ENCODE measurements at regions not wholly inside any gene's neighbourhood (a gene's known extent, or its start where the extent isn't known, plus 50 kb on each side); places are given as distances from the start of the nearest gene placed in this dataset.

- DNase-seq (ENCODE audit: low read depth, low spot score) = no peak
- Histone ChIP-seq H3K27ac (no peak overlapping the region), H3K4me3 (no peak overlapping the region), H3K9ac (ENCODE audit: insufficient read length) (no peak overlapping the region), H3K9me3 (ENCODE audit: low read depth, low read length) (no peaks in the 10 kb centered on the region), H3K36me3 (ENCODE audit: insufficient read depth, low read length) (no peaks in the 10 kb centered on the region)
- no peak for TF ChIP-seq FOXP2 (optimal IDR thresholded peaks at IDR 0.05; ENCODE audit: control extremely low read depth, extremely low read length, insufficient read depth)
- no peak for TF ChIP-seq POLR2AphosphoS5 (IDR thresholded peaks at IDR 0.05; ENCODE audit: borderline replicate concordance, low read depth, low read length)
- no peak for TF ChIP-seq EZH2 (IDR thresholded peaks at IDR 0.05)
Measured at GRCh38 chr5:52725065-52725746, 62.5 kb upstream of the ITGA1 start.

- TF ChIP-seq FOXP2 (optimal IDR thresholded peaks at IDR 0.05; ENCODE audit: control extremely low read depth, extremely low read length, insufficient read depth) = no peak
- no peak for TF ChIP-seq POLR2AphosphoS5 (IDR thresholded peaks at IDR 0.05; ENCODE audit: borderline replicate concordance, low read depth, low read length)
- TF ChIP-seq EZH2 (IDR thresholded peaks at IDR 0.05) = no peak
- Histone ChIP-seq H3K9me3 (ENCODE audit: low read depth, low read length) (no peaks in the 10 kb centered on the region), H3K36me3 (ENCODE audit: insufficient read depth, low read length) (no peaks in the 10 kb centered on the region), H3K27ac (no peak overlapping the region), H3K4me3 (no peak overlapping the region), H3K9ac (ENCODE audit: insufficient read length) (no peak overlapping the region)
- DNase-seq (ENCODE audit: low read depth, low spot score) = no peak
Measured at GRCh38 chr5:52725808-52726207, 61.9 kb upstream of the ITGA1 start.

DNA sequence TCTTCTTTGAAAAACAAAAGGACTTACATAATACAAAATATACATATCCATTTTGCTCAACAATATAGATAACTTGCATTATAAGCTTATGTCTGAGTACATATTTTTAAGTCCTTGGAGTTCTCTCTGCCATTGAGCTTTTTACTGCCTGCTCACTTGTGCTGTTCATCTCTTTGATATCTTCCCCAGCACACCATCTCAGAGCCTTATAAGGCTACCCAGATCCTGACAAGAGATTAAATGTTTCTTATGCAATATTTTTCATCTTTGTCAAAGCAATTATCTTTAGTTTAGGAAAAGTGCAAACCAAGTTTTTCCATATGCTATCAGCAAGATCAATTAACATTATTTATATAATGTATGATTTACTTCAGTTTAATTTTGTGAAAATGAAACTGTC, 60.7 kb upstream of the ITGA1 start:
- no peak for TF ChIP-seq FOXP2 (optimal IDR thresholded peaks at IDR 0.05; ENCODE audit: control extremely low read depth, extremely low read length, insufficient read depth)
- no peaks in the 10 kb centered on the region for H3K9me3 ChIP-seq (ENCODE audit: low read depth, low read length)
- no peaks in the 10 kb centered on the region for H3K36me3 ChIP-seq (ENCODE audit: insufficient read depth, low read length)
- no peak overlapping the region for H3K9ac ChIP-seq (ENCODE audit: insufficient read length)
- no peak for DNase-seq (ENCODE audit: low read depth, low spot score)
- no peak overlapping the region for H3K4me3 ChIP-seq
- no peak overlapping the region for H3K27ac ChIP-seq

DNA sequence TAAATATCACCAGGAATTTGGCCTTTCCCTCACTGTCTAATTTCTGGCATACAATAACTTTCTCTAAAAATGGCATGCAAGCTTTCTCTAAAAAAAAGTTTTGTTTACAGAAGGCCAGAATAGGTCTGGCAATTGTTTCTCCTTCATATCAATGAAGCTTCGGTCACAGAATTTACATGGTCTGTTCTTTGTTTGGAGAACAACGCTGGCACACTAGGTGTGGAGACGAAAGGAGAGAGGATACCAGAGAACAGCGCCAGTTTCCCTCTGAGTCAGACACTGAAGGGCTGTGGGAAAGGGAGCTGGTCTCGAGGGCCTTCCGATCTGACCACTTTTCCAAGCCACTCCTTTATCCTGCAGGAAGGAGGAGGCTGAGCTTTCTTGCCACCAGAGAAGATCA, 60.1 kb upstream of the ITGA1 start:
- H3K27ac ChIP-seq = no peak overlapping the region
- no peak for DNase-seq (ENCODE audit: low read depth, low spot score)

DNA sequence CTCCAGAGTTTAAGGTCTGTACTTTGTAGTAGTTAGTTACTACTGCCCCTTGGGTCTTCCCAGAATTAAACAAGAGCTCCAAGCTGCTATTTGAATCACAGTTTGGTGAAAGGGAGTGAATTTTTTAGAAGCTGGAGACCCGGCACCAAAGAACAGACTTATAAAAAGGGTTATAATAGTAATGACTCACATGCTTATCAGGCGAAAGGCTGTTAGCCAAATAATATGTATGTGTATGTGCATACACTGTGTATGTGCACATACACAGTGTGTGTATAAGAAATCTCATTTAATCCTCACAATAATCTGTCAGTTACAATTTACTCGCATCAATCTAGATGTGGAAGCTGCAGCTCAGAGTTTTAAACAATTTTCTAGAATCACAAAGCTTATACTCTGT, 59.5 kb upstream of the ITGA1 start:
- Histone ChIP-seq H3K27ac (no peak overlapping the region), H3K9ac (ENCODE audit: insufficient read length) (no peak overlapping the region)
- TF ChIP-seq POLR2AphosphoS5 (IDR thresholded peaks at IDR 0.05; ENCODE audit: borderline replicate concordance, low read depth, low read length) (no peak), FOXP2 (optimal IDR thresholded peaks at IDR 0.05; ENCODE audit: control extremely low read depth, extremely low read length, insufficient read depth) (no peak), EZH2 (IDR thresholded peaks at IDR 0.05) (no peak)

More for the DNA sequence above, 60.1 kb upstream of the ITGA1 start:
- Histone ChIP-seq H3K9me3 (ENCODE audit: low read depth, low read length) (no peaks in the 10 kb centered on the region), H3K36me3 (ENCODE audit: insufficient read depth, low read length) (no peaks in the 10 kb centered on the region), H3K4me3 (no peak overlapping the region), H3K9ac (ENCODE audit: insufficient read length) (no peak overlapping the region)
- TF ChIP-seq POLR2AphosphoS5 (IDR thresholded peaks at IDR 0.05; ENCODE audit: borderline replicate concordance, low read depth, low read length) (no peak), FOXP2 (optimal IDR thresholded peaks at IDR 0.05; ENCODE audit: control extremely low read depth, extremely low read length, insufficient read depth) (no peak), EZH2 (IDR thresholded peaks at IDR 0.05) (no peak)

GRCh38 chr5:52728686-52729085, 59.0 kb upstream of the ITGA1 start:
- Histone ChIP-seq H3K9me3 (ENCODE audit: low read depth, low read length) (no peaks in the 10 kb centered on the region), H3K9ac (ENCODE audit: insufficient read length) (no peak overlapping the region), H3K27ac (no peak overlapping the region), H3K4me3 (no peak overlapping the region), H3K36me3 (ENCODE audit: insufficient read depth, low read length) (no peaks in the 10 kb centered on the region)
- TF ChIP-seq POLR2AphosphoS5 (IDR thresholded peaks at IDR 0.05; ENCODE audit: borderline replicate concordance, low read depth, low read length) = no peak
- no peak for TF ChIP-seq FOXP2 (optimal IDR thresholded peaks at IDR 0.05; ENCODE audit: control extremely low read depth, extremely low read length, insufficient read depth)
- no peak for DNase-seq (ENCODE audit: low read depth, low spot score)

More for the DNA sequence above, 59.5 kb upstream of the ITGA1 start:
- Histone ChIP-seq H3K4me3 (no peak overlapping the region), H3K9me3 (ENCODE audit: low read depth, low read length) (no peaks in the 10 kb centered on the region), H3K36me3 (ENCODE audit: insufficient read depth, low read length) (no peaks in the 10 kb centered on the region)
- no peak for DNase-seq (ENCODE audit: low read depth, low spot score)

- H3K9me3 ChIP-seq (ENCODE audit: low read depth, low read length) = no peaks in the 10 kb centered on the region
- no peaks in the 10 kb centered on the region for H3K36me3 ChIP-seq (ENCODE audit: insufficient read depth, low read length)
- H3K27ac ChIP-seq = no peak overlapping the region
- no peak overlapping the region for H3K9ac ChIP-seq (ENCODE audit: insufficient read length)
- TF ChIP-seq EZH2 (IDR thresholded peaks at IDR 0.05) (no peak), FOXP2 (optimal IDR thresholded peaks at IDR 0.05; ENCODE audit: control extremely low read depth, extremely low read length, insufficient read depth) (no peak), POLR2AphosphoS5 (IDR thresholded peaks at IDR 0.05; ENCODE audit: borderline replicate concordance, low read depth, low read length) (no peak)
- DNase-seq (ENCODE audit: low read depth, low spot score) = no peak
- no peak overlapping the region for H3K4me3 ChIP-seq
Measured at GRCh38 chr5:52731274-52732027, 56.3 kb upstream of the ITGA1 start.

GRCh38 chr5:52734557-52734956, 53.2 kb upstream of the ITGA1 start:
- Histone ChIP-seq H3K36me3 (ENCODE audit: insufficient read depth, low read length) (no peaks in the 10 kb centered on the region), H3K9me3 (ENCODE audit: low read depth, low read length) (no peaks in the 10 kb centered on the region), H3K4me3 (no peak overlapping the region), H3K27ac (no peak overlapping the region), H3K9ac (ENCODE audit: insufficient read length) (no peak overlapping the region)
- TF ChIP-seq EZH2 (IDR thresholded peaks at IDR 0.05) (no peak), FOXP2 (optimal IDR thresholded peaks at IDR 0.05; ENCODE audit: control extremely low read depth, extremely low read length, insufficient read depth) (no peak), POLR2AphosphoS5 (IDR thresholded peaks at IDR 0.05; ENCODE audit: borderline replicate concordance, low read depth, low read length) (no peak)
- no peak for DNase-seq (ENCODE audit: low read depth, low spot score)

Data from SK-N-MC (cell line).